Neural progenitor cell (in vitro differentiated cells): ENCODE measurements at regions not wholly inside any gene's neighbourhood (a gene's known extent, or its start where the extent isn't known, plus 50 kb on each side); places are given as distances from the start of the nearest gene placed in this dataset.
"Not testable (repeated sequence)": the region's sequence is repeated elsewhere in the genome, so short reads cannot be mapped to it uniquely, and the experiment has no call there.

Experiments used
- DNase-seq: peaks from one replicate; pipeline ENCODE4 v3.0.0-alpha.2; 2016; ENCODE audit warnings: low spot score
- H2AFZ ChIP-seq: fragments of 200-600 bp; sonication (generic); replicated peaks from 2 replicates; pipeline ENCODE4 v1.6.1; 2016; ENCODE audit warnings: antibody characterized with exemption
- H3F3A ChIP-seq: fragments of 200-600 bp; sonication (generic); 2 replicates; pipeline ENCODE4 v1.6.1; 2016; ENCODE audit warnings: antibody characterized with exemption, low read depth
- H3K27ac ChIP-seq: fragments of 200-600 bp; sonication (generic); 2 replicates; pipeline ENCODE4 v1.5.1; 2016; ENCODE audit warnings: mild to moderate bottlenecking
- H3K27me3 ChIP-seq: fragments of 200-600 bp; sonication (generic); 2 replicates; pipeline ENCODE4 v1.6.1; 2016; ENCODE audit warnings: mild to moderate bottlenecking, moderate library complexity
- H3K36me3 ChIP-seq: fragments of 200-600 bp; sonication (generic); 2 replicates; pipeline ENCODE4 v1.5.1; 2016
- H3K4me1 ChIP-seq: fragments of 200-600 bp; sonication (generic); 2 replicates; pipeline ENCODE4 v1.6.1; 2016; ENCODE audit warnings: mixed run types
- H3K4me2 ChIP-seq: fragments of 200-600 bp; sonication (generic); 2 replicates; pipeline ENCODE4 v1.6.1; 2016
- H3K4me3 ChIP-seq: fragments of 200-600 bp; sonication (generic); 2 replicates; pipeline ENCODE4 v1.5.1; 2016
- H3K79me2 ChIP-seq: fragments of 200-600 bp; sonication (generic); 2 replicates; pipeline ENCODE4 v1.6.1; 2016; ENCODE audit warnings: low read depth
- H3K9ac ChIP-seq: fragments of 200-600 bp; sonication (generic); 2 replicates; pipeline ENCODE4 v1.6.1; 2016
- H3K9me3 ChIP-seq: fragments of 200-600 bp; sonication (generic); 2 replicates; pipeline ENCODE4 v1.5.1; 2016; ENCODE audit warnings: low read depth
- H4K20me1 ChIP-seq: fragments of 200-600 bp; sonication (generic); 2 replicates; pipeline ENCODE4 v1.6.1; 2016; ENCODE audit warnings: low read depth
- H3K27ac Mint-ChIP-seq: 3 replicates; pipeline ENCODE4 v1.8.0; 2021; ENCODE audit warnings: mixed read lengths
- H3K27me3 Mint-ChIP-seq: 2 replicates; pipeline ENCODE4 v1.8.0; 2022; ENCODE audit warnings: low read depth, mild to moderate bottlenecking, inconsistent platforms, moderate library complexity, mixed read lengths; ENCODE audit not compliant: insufficient read depth
- H3K36me3 Mint-ChIP-seq: 3 replicates; pipeline ENCODE4 v1.8.0; 2021; ENCODE audit warnings: mixed read lengths
- H3K4me1 Mint-ChIP-seq: 3 replicates; pipeline ENCODE4 v1.8.0; 2021; ENCODE audit warnings: mixed read lengths
- H3K4me3 Mint-ChIP-seq: 3 replicates; pipeline ENCODE4 v1.8.0; 2021; ENCODE audit warnings: mild to moderate bottlenecking, moderate library complexity, mixed read lengths
- H3K9me3 Mint-ChIP-seq: 3 replicates; pipeline ENCODE4 v1.8.0; 2020; ENCODE audit warnings: mixed read lengths
- CTCF ChIP-seq: fragments of 200-600 bp; sonication (generic); IDR thresholded peaks from 2 replicates; pipeline ENCODE4 v1.5.1; 2017; ENCODE audit warnings: antibody characterized with exemption, mild to moderate bottlenecking
- EZH2 ChIP-seq: fragments of 200-600 bp; sonication (generic); IDR thresholded peaks from 2 replicates; pipeline ENCODE4 v1.6.1; 2017; ENCODE audit warnings: antibody characterized with exemption, mild to moderate bottlenecking, moderate library complexity
- EZH2phosphoT487 ChIP-seq: fragments of 200-600 bp; sonication (generic); IDR thresholded peaks from 2 replicates; pipeline ENCODE4 v1.6.1; 2017; ENCODE audit warnings: antibody characterized with exemption

- Histone ChIP-seq H3K9ac (no peak overlapping the region), H3K27ac (no peak overlapping the region), H2AFZ (no peak overlapping the region), H3K27me3 (no peaks in the 10 kb centered on the region), H3K4me1 (peaks cover 9% of the 10 kb centered on the region), H3K4me3 (no peak overlapping the region), H3F3A (no peaks in the 10 kb centered on the region), H4K20me1 (no peaks in the 10 kb centered on the region), H3K36me3 (no peaks in the 10 kb centered on the region), H3K9me3 (no peaks in the 10 kb centered on the region), H3K79me2 (no peaks in the 10 kb centered on the region), H3K4me2 (no peak overlapping the region)
- Mint-ChIP-seq H3K27ac (no peak overlapping the region), H3K4me1 (no peaks in the 10 kb centered on the region), H3K27me3 (no peaks in the 10 kb centered on the region), H3K4me3 (no peak overlapping the region), H3K9me3 (peaks cover 6% of the 10 kb centered on the region), H3K36me3 (no peaks in the 10 kb centered on the region)
- DNase-seq, result no peak
- TF ChIP-seq EZH2phosphoT487 (no peak), CTCF (no peak)
Measured at GRCh38 chr6:3921663-3922062, 72.5 kb downstream of the FAM50B start.

- not testable (repeated sequence) for H3K27ac ChIP-seq, H3K9me3 Mint-ChIP-seq, H3F3A ChIP-seq, H3K79me2 ChIP-seq, H2AFZ ChIP-seq, H3K4me1 Mint-ChIP-seq, H3K4me1 ChIP-seq, H3K27ac Mint-ChIP-seq, H3K9ac ChIP-seq, H3K9me3 ChIP-seq, H3K4me3 ChIP-seq, H4K20me1 ChIP-seq, H3K4me2 ChIP-seq, H3K27me3 Mint-ChIP-seq, H3K36me3 ChIP-seq, DNase-seq, H3K27me3 ChIP-seq, H3K36me3 Mint-ChIP-seq, H3K4me3 Mint-ChIP-seq
Measured at GRCh38 chr6:3922619-3923018, 73.4 kb downstream of the FAM50B start.

GRCh38 chr6:3925223-3926149 lies 76.3 kb downstream of the FAM50B start:
- peak overlapping the region; percentile 48 for H3K27ac Mint-ChIP-seq
- not testable (repeated sequence) for H3K4me1 Mint-ChIP-seq, H3K4me3 ChIP-seq, H3K4me3 Mint-ChIP-seq, H3K79me2 ChIP-seq, H3K9ac ChIP-seq, DNase-seq, H3K9me3 Mint-ChIP-seq, H2AFZ ChIP-seq, H3K36me3 Mint-ChIP-seq, H3K4me2 ChIP-seq, H3K36me3 ChIP-seq, H3K9me3 ChIP-seq, H3K27me3 ChIP-seq, H3K27me3 Mint-ChIP-seq, H4K20me1 ChIP-seq, H3K4me1 ChIP-seq, H3F3A ChIP-seq, H3K27ac ChIP-seq

- H3K79me2 ChIP-seq, result no peaks in the 10 kb centered on the region
- H3K4me3 ChIP-seq, result no peak overlapping the region
- H2AFZ ChIP-seq, result no peak overlapping the region
- H3K27me3 ChIP-seq, result no peaks in the 10 kb centered on the region
- no peaks in the 10 kb centered on the region for H3K9me3 ChIP-seq
- peaks cover 9% of the 10 kb centered on the region for H3K4me1 ChIP-seq
- no peaks in the 10 kb centered on the region for H4K20me1 ChIP-seq
- DNase-seq, result no peak
- TF ChIP-seq EZH2, result no peak
- no peak for TF ChIP-seq EZH2phosphoT487
- TF ChIP-seq CTCF, result no peak
- H3K36me3 ChIP-seq, result no peaks in the 10 kb centered on the region
- no peak overlapping the region for H3K9ac ChIP-seq
- H3K27ac ChIP-seq, result no peak overlapping the region
- H3K4me2 ChIP-seq, result no peak overlapping the region
- H3K4me3 Mint-ChIP-seq, result no peak overlapping the region
- H3K4me1 Mint-ChIP-seq, result no peaks in the 10 kb centered on the region
- H3K9me3 Mint-ChIP-seq, result no peaks in the 10 kb centered on the region
- no peaks in the 10 kb centered on the region for H3K36me3 Mint-ChIP-seq
- no peaks in the 10 kb centered on the region for H3F3A ChIP-seq
- no peak overlapping the region for H3K27ac Mint-ChIP-seq
- H3K27me3 Mint-ChIP-seq, result no peaks in the 10 kb centered on the region
Measured at GRCh38 chr6:3926150-3926482, 76.9 kb downstream of the FAM50B start.
